ENCODE measurements at regions not wholly inside any gene's neighbourhood (a gene's known extent, or its start where the extent isn't known, plus 50 kb on each side); places are given as distances from the start of the nearest gene placed in this dataset.

- Mint-ChIP-seq H3K27me3 (ENCODE audit: low read depth) (no peaks in the 10 kb centered on the region), H3K4me3 (no peak overlapping the region), H3K27ac (ENCODE audit: unreplicated experiment) (no peak overlapping the region), H3K36me3 (ENCODE audit: low read depth) (no peaks in the 10 kb centered on the region), H3K4me1 (no peaks in the 10 kb centered on the region), H3K9me3 (peaks cover 10% of the 10 kb centered on the region)
- TF ChIP-seq CTCF (conservative IDR thresholded peaks at IDR 0.05): no peak
- no peak for DNase-seq (ENCODE audit: low read depth, low spot score)
Measured at GRCh38 chr20:12737497-12737896, 271.3 kb upstream of the SPTLC3 start.

GRCh38 chr20:12737900-12738299, 270.9 kb upstream of the SPTLC3 start:
- DNase-seq (ENCODE audit: low read depth, low spot score): no peak
- Mint-ChIP-seq H3K36me3 (ENCODE audit: low read depth) (no peaks in the 10 kb centered on the region), H3K4me1 (no peaks in the 10 kb centered on the region), H3K4me3 (no peak overlapping the region), H3K27me3 (ENCODE audit: low read depth) (no peaks in the 10 kb centered on the region), H3K27ac (ENCODE audit: unreplicated experiment) (no peak overlapping the region), H3K9me3 (peaks cover 10% of the 10 kb centered on the region)
- TF ChIP-seq CTCF (conservative IDR thresholded peaks at IDR 0.05): no peak

GRCh38 chr20:12740647-12741046, 268.1 kb upstream of the SPTLC3 start:
- H3K9me3 Mint-ChIP-seq: peaks cover 3% of the 10 kb centered on the region

GRCh38 chr20:12744037-12744436, 264.7 kb upstream of the SPTLC3 start:
- H3K4me3 Mint-ChIP-seq: no peak overlapping the region
- DNase-seq (ENCODE audit: low read depth, low spot score): no peak
- no peaks in the 10 kb centered on the region for H3K4me1 Mint-ChIP-seq
- no peaks in the 10 kb centered on the region for H3K9me3 Mint-ChIP-seq
- H3K36me3 Mint-ChIP-seq (ENCODE audit: low read depth): no peaks in the 10 kb centered on the region
- no peak for TF ChIP-seq CTCF (conservative IDR thresholded peaks at IDR 0.05)
- H3K27ac Mint-ChIP-seq (ENCODE audit: unreplicated experiment): no peak overlapping the region
- no peaks in the 10 kb centered on the region for H3K27me3 Mint-ChIP-seq (ENCODE audit: low read depth)

More at GRCh38 chr20:12740647-12741046, 268.1 kb upstream of the SPTLC3 start:
- H3K27ac Mint-ChIP-seq (ENCODE audit: unreplicated experiment): no peak overlapping the region
- no peaks in the 10 kb centered on the region for H3K36me3 Mint-ChIP-seq (ENCODE audit: low read depth)
- DNase-seq (ENCODE audit: low read depth, low spot score): no peak
- H3K4me1 Mint-ChIP-seq: no peaks in the 10 kb centered on the region
- no peak overlapping the region for H3K4me3 Mint-ChIP-seq
- H3K27me3 Mint-ChIP-seq (ENCODE audit: low read depth): no peaks in the 10 kb centered on the region
- TF ChIP-seq CTCF (conservative IDR thresholded peaks at IDR 0.05): no peak

GRCh38 chr20:12748359-12748994, 260.3 kb upstream of the SPTLC3 start:
- DNase-seq (ENCODE audit: low read depth, low spot score): no peak
- Mint-ChIP-seq H3K9me3 (peaks cover 4% of the 10 kb centered on the region), H3K27ac (ENCODE audit: unreplicated experiment) (no peak overlapping the region), H3K4me1 (peaks cover 12% of the 10 kb centered on the region), H3K36me3 (ENCODE audit: low read depth) (no peaks in the 10 kb centered on the region), H3K27me3 (ENCODE audit: low read depth) (no peaks in the 10 kb centered on the region), H3K4me3 (no peak overlapping the region)
- no peak for TF ChIP-seq CTCF (conservative IDR thresholded peaks at IDR 0.05)

Measured in neural crest cell (in vitro differentiated cells).